GOT3 (cell line): ENCODE measurements at regions not wholly inside any gene's neighbourhood (a gene's known extent, or its start where the extent isn't known, plus 50 kb on each side); places are given as distances from the start of the nearest gene placed in this dataset.

ENCODE experiments used
- DNase-seq: peaks from one replicate; lab custom pipeline; 2025; ENCODE audit warnings: mixed read lengths; lab: John Stamatoyannopoulos, UW

GRCh38 chr1:209456878-209457277, 126.6 kb upstream of the CAMK1G start:
- DNase-seq, result no peak

DNA sequence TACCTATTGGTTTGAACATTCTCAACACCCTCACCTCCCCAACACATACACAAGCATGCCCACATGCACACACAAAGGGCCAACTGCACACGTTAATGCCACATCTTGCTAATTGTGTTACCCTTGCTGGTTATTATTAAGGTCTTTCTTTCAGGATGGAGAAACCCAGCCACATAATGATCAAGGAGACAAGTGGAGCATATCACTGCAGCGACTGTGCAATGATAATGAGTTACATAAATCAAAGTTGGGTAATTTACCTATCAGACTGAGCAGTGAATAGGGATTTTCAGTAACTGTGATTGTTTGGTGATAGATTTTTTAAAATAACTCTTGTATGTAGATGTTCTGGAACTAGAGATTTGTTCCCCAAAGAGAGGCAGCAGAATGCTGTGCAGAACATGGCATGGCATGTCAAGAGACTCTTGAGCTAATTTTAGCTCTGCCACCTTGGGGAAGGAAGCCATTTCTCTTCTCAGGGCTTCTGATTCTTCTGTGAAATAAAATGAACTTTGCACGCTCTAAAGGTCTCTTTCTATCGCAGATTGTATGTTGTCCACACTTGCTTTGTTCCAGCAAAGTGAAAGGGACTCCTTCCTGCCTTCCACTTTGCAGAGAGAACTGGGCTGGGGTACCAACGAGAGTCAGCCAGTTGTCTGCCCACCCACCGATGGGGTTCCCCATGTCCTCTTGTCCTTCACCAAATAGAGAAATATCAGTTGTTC, 126.0 kb upstream of the CAMK1G start:
- DNase-seq, result no peak

DNA sequence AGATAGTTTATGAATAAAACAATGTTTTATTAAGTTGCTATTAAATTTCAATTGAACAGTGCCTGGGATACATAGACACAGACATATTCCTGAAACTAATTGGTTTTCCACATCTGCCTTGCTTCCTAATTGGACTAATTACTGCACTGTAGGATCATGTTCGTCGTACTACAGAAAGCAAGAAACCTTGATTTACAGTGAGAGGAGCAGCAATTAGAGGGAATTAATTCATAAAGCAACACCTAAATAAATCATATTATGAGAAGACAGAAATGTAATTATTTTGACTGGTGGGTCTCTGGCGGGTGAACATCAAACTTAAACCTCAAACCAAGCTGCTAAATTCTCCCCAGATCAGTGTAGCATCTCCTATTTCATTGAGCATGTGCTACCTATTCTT, 124.6 kb upstream of the CAMK1G start:
- DNase-seq, result no peak

- DNase-seq, result no peak
Measured at GRCh38 chr1:209461168-209461567, 122.3 kb upstream of the CAMK1G start.

GRCh38 chr1:209462433-209462832, 121.1 kb upstream of the CAMK1G start:
- DNase-seq, result no peak

DNA sequence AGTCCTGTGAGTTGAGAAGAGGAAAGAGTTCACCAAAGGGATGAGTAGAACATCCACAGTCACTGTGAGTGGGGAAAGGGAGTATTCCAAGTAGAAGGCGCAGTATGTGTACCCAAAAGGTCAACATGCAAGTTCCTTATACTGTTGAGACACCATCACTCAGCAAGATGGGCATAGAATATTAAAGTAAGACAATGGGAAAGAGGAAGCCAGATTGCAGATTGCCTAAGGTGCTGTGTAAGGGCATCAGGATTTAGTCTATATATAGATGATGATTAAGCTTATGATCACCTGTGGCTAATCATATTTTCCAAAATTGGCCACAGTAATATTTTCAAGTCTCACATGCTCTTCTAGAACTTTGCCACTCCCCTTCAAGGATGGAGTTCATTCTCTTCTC, 120.1 kb upstream of the CAMK1G start:
- no peak for DNase-seq

DNA sequence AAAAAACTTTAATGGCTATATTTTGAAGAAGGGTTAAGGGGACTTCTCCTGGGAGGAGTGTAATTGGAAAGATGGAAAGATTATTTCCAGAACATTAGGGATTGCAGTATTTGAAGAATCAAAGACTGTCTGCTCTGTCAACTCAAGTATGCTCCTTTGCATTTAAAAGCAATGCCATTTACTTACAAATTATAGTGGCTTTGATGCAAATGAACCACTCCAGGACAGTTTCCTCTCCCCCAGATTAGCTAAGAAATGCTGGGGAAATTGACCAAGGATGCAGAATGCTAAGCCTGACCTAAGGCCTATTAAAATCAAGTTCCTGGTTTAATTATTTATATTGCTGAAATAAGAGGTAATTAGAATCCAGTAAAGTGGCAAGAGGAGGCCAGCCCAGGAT, 110.5 kb upstream of the CAMK1G start:
- no peak for DNase-seq

GRCh38 chr1:209480345-209480744, 103.2 kb upstream of the CAMK1G start:
- no peak for DNase-seq

GRCh38 chr1:209483691-209484090, 99.8 kb upstream of the CAMK1G start:
- DNase-seq, result no peak

DNA sequence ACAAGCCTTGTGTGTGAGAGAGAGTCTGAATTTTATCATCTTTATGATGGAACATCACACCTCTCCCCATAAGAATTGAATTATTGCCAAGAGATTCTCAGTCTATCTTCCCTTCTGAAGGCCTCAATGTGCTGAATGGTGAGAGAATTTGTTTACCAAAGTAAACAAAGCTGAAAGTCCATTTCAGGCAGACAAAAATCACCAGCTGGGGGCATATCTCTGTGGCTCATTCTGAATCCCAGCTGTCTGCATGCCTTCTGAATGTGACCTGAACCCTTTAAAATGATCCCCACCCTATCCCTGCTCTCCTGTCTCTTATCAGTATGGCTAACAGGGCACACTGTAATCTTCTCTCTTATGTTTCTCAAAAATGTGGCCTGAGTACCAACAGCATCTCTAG, 99.1 kb upstream of the CAMK1G start:
- no peak for DNase-seq

GRCh38 chr1:209485167-209485566, 98.3 kb upstream of the CAMK1G start:
- DNase-seq, result no peak

DNA sequence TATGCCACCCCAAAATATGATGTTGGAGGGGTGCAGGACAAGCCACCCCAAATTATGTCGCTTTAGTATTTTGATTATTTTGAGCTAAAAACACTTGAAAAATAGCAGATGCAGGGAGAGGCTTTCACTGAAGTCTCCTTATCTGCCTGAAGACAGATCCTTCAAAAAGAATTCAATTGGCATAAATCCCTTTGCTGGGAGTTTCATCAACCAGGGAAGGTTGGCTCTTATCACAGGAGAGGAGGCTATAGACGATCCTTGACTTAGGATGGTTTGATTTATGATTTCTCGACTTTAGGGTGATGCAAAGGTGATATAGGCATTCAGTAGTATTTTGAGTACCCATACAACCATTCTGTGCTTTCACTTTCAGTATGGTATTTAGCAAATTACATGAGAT, 97.8 kb upstream of the CAMK1G start:
- no peak for DNase-seq

- DNase-seq, result no peak
Measured at GRCh38 chr1:209486861-209487593, 96.5 kb upstream of the CAMK1G start.

GRCh38 chr1:209490013-209490412, 93.5 kb upstream of the CAMK1G start:
- no peak for DNase-seq

DNA sequence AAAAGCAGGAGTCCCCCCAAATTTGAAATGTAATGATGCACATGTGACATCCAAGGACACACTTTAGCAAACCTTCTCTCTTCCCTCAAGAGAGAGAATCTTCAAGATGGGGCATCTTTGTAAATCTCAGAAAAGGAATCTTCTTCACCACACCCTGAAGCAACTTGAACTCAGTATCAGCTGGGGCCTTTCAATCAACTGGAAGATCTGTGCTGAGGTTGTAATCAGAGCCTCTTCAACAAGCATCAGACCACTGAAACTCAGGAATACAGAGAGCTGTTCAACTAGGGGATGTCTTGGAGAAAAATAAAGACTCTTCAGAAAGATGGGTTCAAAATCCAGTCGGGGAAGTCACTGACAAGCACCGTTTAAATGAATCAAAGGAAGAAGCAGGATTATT, 92.5 kb upstream of the CAMK1G start:
- DNase-seq, result no peak

- DNase-seq, result no peak
Measured at GRCh38 chr1:209491496-209491895, 92.0 kb upstream of the CAMK1G start.

- no peak for DNase-seq
Measured at GRCh38 chr1:209491897-209492296, 91.6 kb upstream of the CAMK1G start.

DNA sequence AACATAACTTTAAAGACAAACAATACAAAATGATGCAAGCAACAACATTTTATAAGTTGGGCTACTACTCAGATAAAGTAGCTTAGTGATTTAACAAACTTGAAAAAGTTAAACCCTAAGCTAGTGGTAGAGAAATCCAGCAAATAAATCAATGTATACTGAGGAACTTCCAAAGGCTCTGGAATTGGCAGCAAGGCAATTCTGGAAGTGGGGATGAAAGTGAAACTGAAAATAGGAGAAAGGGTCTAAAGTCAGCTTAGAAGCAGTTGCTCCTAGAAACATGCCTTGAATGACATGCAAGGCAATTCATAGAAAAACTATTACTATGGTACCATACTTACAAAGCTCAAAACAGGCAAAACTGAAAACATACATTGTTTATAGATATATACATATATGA, 90.0 kb upstream of the CAMK1G start:
- DNase-seq, result no peak

DNA sequence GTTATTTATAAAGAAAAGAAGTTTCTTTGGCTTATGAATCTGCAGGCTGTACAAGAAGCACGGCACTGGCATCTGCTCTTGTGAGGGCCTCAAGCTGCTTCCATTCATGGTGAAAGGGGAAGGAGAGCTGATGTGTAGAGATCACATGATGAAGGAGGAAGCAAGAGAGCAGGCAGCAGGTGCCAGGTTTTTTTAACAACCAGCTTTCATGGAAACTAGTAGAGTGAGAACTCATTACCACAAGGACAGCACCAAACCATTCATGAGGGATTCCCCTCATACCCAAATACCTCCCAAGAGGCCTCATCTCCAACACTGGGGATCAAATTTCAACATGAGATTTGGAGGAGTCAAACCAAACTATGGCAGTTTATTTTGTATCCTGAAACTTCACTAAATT, 85.8 kb upstream of the CAMK1G start:
- DNase-seq, result no peak

DNA sequence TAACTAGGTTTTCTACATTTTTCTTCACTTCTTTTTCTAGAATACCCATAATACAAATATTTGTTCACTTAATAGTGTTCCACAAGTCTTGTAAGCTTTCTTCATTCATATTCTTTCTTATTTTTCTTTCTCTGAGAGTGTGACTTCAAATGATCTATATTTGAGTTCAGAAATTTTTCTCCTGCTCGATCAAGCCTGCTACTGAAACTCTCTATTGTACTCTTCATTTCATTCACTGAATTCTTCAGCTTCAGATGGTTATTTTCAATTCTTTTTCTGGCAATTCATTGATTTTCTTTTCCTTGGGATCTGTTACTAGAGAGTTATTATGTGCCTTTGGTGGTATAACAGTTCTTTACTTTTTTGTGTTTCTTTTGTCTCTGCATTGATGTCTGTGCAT, 82.5 kb upstream of the CAMK1G start:
- DNase-seq, result no peak

GRCh38 chr1:209503196-209503595, 80.3 kb upstream of the CAMK1G start:
- no peak for DNase-seq

DNA sequence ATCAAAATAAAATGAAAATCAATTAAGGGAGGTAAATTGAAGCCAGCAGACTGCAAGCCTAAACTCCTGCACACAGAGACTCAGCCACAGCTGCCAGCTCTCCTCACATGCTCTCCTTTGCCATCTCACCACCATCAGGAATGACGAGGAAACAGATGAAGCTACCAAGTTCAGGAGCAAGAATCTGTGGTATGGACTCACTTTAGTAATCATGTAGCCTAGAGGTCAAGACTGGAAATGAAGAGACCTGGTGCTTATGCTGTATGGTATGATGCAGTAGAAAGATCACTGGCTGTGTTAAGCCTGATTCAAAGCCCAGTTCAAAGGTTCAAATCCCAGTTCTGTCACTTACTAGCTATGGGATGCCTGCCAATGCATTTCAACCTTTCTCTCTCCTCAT, 78.9 kb upstream of the CAMK1G start:
- no peak for DNase-seq

- no peak for DNase-seq
Measured at GRCh38 chr1:209505044-209505443, 78.5 kb upstream of the CAMK1G start.

- DNase-seq, result no peak
Measured at GRCh38 chr1:209506101-209506500, 77.4 kb upstream of the CAMK1G start.
